ENCODE measurements at regions not wholly inside any gene's neighbourhood (a gene's known extent, or its start where the extent isn't known, plus 50 kb on each side); places are given as distances from the start of the nearest gene placed in this dataset.
A peak's percentile ranks its signal among the peaks of the same experiment; 100 is the strongest.
"Not testable (repeated sequence)": the region's sequence is repeated elsewhere in the genome, so short reads cannot be mapped to it uniquely, and the experiment has no call there.

DNA sequence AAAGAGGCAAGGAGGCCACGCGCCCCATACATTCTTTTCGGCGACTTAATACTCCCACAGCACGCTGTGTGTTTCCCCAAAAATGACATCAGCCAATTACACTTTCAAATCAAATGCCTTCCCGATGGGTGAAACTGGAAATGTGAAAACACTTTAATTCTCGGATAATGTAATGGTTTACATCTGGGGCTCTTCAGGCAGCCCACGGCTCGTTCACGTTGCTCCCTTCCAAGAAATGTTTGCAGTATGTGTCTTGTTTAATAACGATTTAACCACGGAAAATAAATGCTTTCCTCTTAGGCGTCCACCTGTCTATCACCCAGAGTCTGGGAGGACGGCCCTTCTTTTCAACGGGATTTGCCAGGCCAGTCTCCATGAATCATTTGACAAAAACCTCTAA is 272.5 kb downstream of the SHOX start:
- Mint-ChIP-seq H3K4me3 (no peak overlapping the region), H3K9me3 (peaks cover under 1 to 23% (median 10%) of the 10 kb centered on the region in 5 donors), H3K4me1 (no peaks in the 10 kb centered on the region), H3K36me3 (no peaks in the 10 kb centered on the region), H3K27me3 (no peaks in the 10 kb centered on the region), H3K27ac (no peak overlapping the region)
- no peaks in the 10 kb centered on the region for H3K9me3 ChIP-seq (ENCODE audit: low read length)
- no peaks in the 10 kb centered on the region for H3K27me3 ChIP-seq (ENCODE audit: insufficient read depth, low read length, poor library complexity, severe bottlenecking)
- H3K27ac ChIP-seq (ENCODE audit: low read depth, low read length): no peak overlapping the region
- ChIA-PET POLR2A (no interaction called here), CTCF (no interaction called here)
- H3K36me3 ChIP-seq (ENCODE audit: insufficient read depth, low read length): no peaks in the 10 kb centered on the region
- H3K4me1 ChIP-seq (ENCODE audit: insufficient read depth, low read length): no peaks in the 10 kb centered on the region
- H3K4me3 ChIP-seq (ENCODE audit: low read length): no peak overlapping the region
- DNase-seq: no peak

DNA sequence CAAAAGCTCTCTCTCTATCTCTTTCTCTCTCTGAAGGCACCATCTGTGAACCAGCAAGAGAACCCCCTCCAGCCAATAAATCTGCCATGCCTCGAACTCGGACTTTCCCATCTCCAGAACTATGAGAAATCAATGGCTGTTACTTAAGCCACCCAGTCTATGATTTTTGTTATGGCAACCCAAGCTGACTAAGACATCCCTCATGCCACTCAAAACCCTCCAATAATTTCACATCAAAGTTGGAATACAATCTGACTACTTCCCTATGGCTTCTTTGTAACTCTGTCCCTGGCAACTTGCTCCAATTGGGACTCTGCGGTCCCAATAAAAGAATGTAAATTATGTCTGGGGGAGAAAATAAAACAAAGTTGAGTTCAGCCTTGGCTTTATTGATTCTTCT is 265.7 kb downstream of the SHOX start:
- H3K4me1 ChIP-seq (ENCODE audit: insufficient read depth, low read length): no peaks in the 10 kb centered on the region
- ChIA-PET CTCF (no interaction called here), POLR2A (no interaction called here)
- no peaks in the 10 kb centered on the region for H3K36me3 Mint-ChIP-seq
- no peak for DNase-seq
- peaks cover 10 to 35% (median 24%) of the 10 kb centered on the region in 5 donors for H3K9me3 Mint-ChIP-seq
- no peaks in the 10 kb centered on the region for H3K4me1 Mint-ChIP-seq
- H3K4me3 Mint-ChIP-seq: no peak overlapping the region
- H3K27ac Mint-ChIP-seq: no peak overlapping the region
- H3K4me3 ChIP-seq (ENCODE audit: low read length): no peak overlapping the region
- no peaks in the 10 kb centered on the region for H3K9me3 ChIP-seq (ENCODE audit: low read length)
- no peak overlapping the region for H3K27ac ChIP-seq (ENCODE audit: low read depth, low read length)
- H3K27me3 ChIP-seq (ENCODE audit: insufficient read depth, low read length, poor library complexity, severe bottlenecking): no peaks in the 10 kb centered on the region
- no peaks in the 10 kb centered on the region for H3K36me3 ChIP-seq (ENCODE audit: insufficient read depth, low read length)
- H3K27me3 Mint-ChIP-seq: no peaks in the 10 kb centered on the region

- no peaks in the 10 kb centered on the region for H3K36me3 Mint-ChIP-seq
- H3K27ac ChIP-seq (ENCODE audit: low read depth, low read length): no peak overlapping the region
- ChIA-PET POLR2A (no interaction called here), CTCF (no interaction called here)
- peaks cover 20 to 35% (median 23%) of the 10 kb centered on the region in 5 donors for H3K9me3 Mint-ChIP-seq
- no peak overlapping the region for H3K4me3 Mint-ChIP-seq
- peaks cover 5% of the 10 kb centered on the region for H3K9me3 ChIP-seq (ENCODE audit: low read length)
- DNase-seq: no peak
- H3K27me3 Mint-ChIP-seq: peaks cover 0 to 2% of the 10 kb centered on the region in 2 donors
- no peak overlapping the region for H3K4me3 ChIP-seq (ENCODE audit: low read length)
- peak overlapping the region in 1 of 8 donors; percentile 55 for H3K27ac Mint-ChIP-seq
- no peaks in the 10 kb centered on the region for H3K4me1 ChIP-seq (ENCODE audit: insufficient read depth, low read length)
- no peaks in the 10 kb centered on the region for H3K36me3 ChIP-seq (ENCODE audit: insufficient read depth, low read length)
- no peaks in the 10 kb centered on the region for H3K27me3 ChIP-seq (ENCODE audit: insufficient read depth, low read length, poor library complexity, severe bottlenecking)
- H3K4me1 Mint-ChIP-seq: no peaks in the 10 kb centered on the region
Measured at GRCh38 chrX:889966-890651, 259.5 kb downstream of the SHOX start.

GRCh38 chrX:887724-888123 is 257.1 kb downstream of the SHOX start:
- H3K4me3 ChIP-seq (ENCODE audit: low read length); H3K27me3 Mint-ChIP-seq; H3K36me3 ChIP-seq (ENCODE audit: insufficient read depth, low read length); H3K27ac ChIP-seq (ENCODE audit: low read depth, low read length); H3K4me1 ChIP-seq (ENCODE audit: insufficient read depth, low read length); H3K9me3 ChIP-seq (ENCODE audit: low read length); H3K27me3 ChIP-seq (ENCODE audit: insufficient read depth, low read length, poor library complexity, severe bottlenecking); DNase-seq; H3K4me1 Mint-ChIP-seq; H3K27ac Mint-ChIP-seq; CTCF ChIA-PET; POLR2A ChIA-PET; H3K36me3 Mint-ChIP-seq; H3K4me3 Mint-ChIP-seq: not testable (repeated sequence)
- H3K9me3 Mint-ChIP-seq: peaks cover 18 to 31% (median 24%) of the 10 kb centered on the region in 5 donors

- H3K4me3 ChIP-seq (ENCODE audit: low read length): no peak overlapping the region
Measured at GRCh38 chrX:883588-883987, 253.0 kb downstream of the SHOX start.

DNA sequence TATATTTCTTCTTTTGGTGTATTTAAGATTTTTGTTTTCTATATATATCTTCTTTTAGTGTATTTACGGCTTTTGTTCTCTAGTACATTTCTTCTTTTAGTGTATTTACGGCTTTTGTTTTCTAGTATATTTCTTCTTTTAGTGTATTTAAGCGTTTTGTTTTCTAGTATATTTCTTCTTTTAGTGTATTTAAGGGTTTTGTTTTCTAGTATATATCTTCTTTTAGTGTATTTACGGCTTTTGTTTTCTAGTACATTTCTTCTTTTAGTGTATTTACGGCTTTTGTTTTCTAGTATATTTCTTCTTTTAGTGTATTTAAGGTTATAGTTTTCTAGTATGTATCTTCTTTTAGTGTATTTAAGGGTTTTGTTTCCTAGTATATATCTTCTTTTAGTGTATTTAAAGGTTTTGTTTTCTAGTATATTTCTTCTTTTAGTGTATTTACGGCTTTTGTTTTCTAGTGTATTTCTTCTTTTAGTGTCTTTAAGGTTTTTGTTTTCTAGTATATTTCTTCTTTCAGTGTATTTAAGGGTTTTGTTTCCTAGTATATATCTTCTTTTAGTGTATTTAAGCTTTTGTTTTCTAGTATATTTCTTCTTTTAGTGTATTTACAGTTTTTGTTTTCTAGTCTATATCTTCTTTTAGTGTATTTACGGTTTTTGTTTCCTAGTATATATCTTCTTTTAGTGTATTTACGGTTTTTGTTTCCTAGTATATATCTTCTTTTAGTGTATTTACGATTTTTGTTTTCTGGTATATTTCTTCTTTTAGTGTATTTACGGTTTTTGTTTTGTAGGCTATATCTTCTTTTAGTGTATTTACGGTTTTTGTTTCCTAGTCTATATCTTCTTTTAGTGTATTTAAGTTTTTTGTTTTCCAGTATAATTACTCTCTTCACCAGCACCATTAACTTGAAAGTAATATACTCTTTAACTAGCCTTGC is 249.4 kb downstream of the SHOX start:
- POLR2A ChIA-PET, CTCF ChIA-PET: not testable (repeated sequence)
- peaks cover 3 to 19% (median 7%) of the 10 kb centered on the region in 5 donors for H3K9me3 Mint-ChIP-seq

More at GRCh38 chrX:883588-883987, 253.0 kb downstream of the SHOX start:
- no peak for DNase-seq
- Histone ChIP-seq H3K27me3 (ENCODE audit: insufficient read depth, low read length, poor library complexity, severe bottlenecking) (no peaks in the 10 kb centered on the region), H3K36me3 (ENCODE audit: insufficient read depth, low read length) (no peaks in the 10 kb centered on the region), H3K4me1 (ENCODE audit: insufficient read depth, low read length) (no peaks in the 10 kb centered on the region), H3K9me3 (ENCODE audit: low read length) (no peaks in the 10 kb centered on the region), H3K27ac (ENCODE audit: low read depth, low read length) (no peak overlapping the region)
- H3K9me3 Mint-ChIP-seq: peaks cover 0 to 26% (median 10%) of the 10 kb centered on the region in 5 donors
- H3K27me3 Mint-ChIP-seq: peaks cover 0 to 6% of the 10 kb centered on the region in 2 donors
- POLR2A ChIA-PET: no interaction called here
- no peak overlapping the region for H3K4me3 Mint-ChIP-seq
- no peak overlapping the region for H3K27ac Mint-ChIP-seq
- CTCF ChIA-PET: no interaction called here
- peaks cover 0 to 3% (median 0%) of the 10 kb centered on the region in 3 donors for H3K36me3 Mint-ChIP-seq
- H3K4me1 Mint-ChIP-seq: no peaks in the 10 kb centered on the region

DNA sequence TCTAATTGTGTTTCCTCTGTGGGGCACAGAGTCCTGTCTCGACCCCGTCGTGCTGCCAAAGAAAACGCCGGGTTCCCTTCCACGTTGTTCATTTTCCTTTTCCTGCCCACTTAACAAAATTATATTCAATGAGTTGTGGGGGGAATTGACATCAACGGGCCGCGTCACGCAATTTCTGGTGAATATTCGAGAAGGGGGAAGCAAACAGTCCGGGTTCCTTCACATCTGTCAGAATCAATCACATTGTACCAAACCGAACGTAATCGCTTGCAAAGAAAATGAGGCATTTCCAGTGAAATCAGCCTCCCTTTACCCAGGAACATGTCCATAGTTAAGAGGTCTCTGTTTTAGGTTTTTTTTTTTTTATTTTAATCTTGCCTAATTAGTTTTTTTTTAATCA is 243.5 kb downstream of the SHOX start:
- ChIA-PET CTCF (no interaction called here), POLR2A (no interaction called here)
- peaks cover 0 to 2% of the 10 kb centered on the region in 2 donors for H3K27me3 Mint-ChIP-seq
- H3K27me3 ChIP-seq (ENCODE audit: insufficient read depth, low read length, poor library complexity, severe bottlenecking): no peaks in the 10 kb centered on the region
- no peak for DNase-seq
- H3K9me3 ChIP-seq (ENCODE audit: low read length): no peaks in the 10 kb centered on the region
- H3K4me1 ChIP-seq (ENCODE audit: insufficient read depth, low read length): no peaks in the 10 kb centered on the region
- peaks cover 2 to 12% (median 5%) of the 10 kb centered on the region in 5 donors for H3K9me3 Mint-ChIP-seq
- no peaks in the 10 kb centered on the region for H3K4me1 Mint-ChIP-seq
- H3K27ac ChIP-seq (ENCODE audit: low read depth, low read length): no peak overlapping the region
- H3K27ac Mint-ChIP-seq: no peak overlapping the region
- no peaks in the 10 kb centered on the region for H3K36me3 Mint-ChIP-seq
- H3K4me3 ChIP-seq (ENCODE audit: low read length): no peak overlapping the region
- H3K36me3 ChIP-seq (ENCODE audit: insufficient read depth, low read length): no peaks in the 10 kb centered on the region
- no peak overlapping the region for H3K4me3 Mint-ChIP-seq

More for the DNA sequence above, 249.4 kb downstream of the SHOX start:
- H3K4me1 ChIP-seq (ENCODE audit: insufficient read depth, low read length); H3K4me3 Mint-ChIP-seq; H3K27me3 ChIP-seq (ENCODE audit: insufficient read depth, low read length, poor library complexity, severe bottlenecking); H3K27ac Mint-ChIP-seq; DNase-seq; H3K4me3 ChIP-seq (ENCODE audit: low read length); H3K36me3 Mint-ChIP-seq; H3K9me3 ChIP-seq (ENCODE audit: low read length); H3K36me3 ChIP-seq (ENCODE audit: insufficient read depth, low read length); H3K4me1 Mint-ChIP-seq; H3K27ac ChIP-seq (ENCODE audit: low read depth, low read length); H3K27me3 Mint-ChIP-seq: not testable (repeated sequence)

GRCh38 chrX:873016-873415 is 242.4 kb downstream of the SHOX start:
- Mint-ChIP-seq H3K9me3 (peaks cover 2 to 12% (median 5%) of the 10 kb centered on the region in 5 donors), H3K27ac (no peak overlapping the region), H3K4me1 (no peaks in the 10 kb centered on the region), H3K4me3 (no peak overlapping the region), H3K27me3 (peaks cover 0 to 4% of the 10 kb centered on the region in 2 donors), H3K36me3 (no peaks in the 10 kb centered on the region)
- no peaks in the 10 kb centered on the region for H3K27me3 ChIP-seq (ENCODE audit: insufficient read depth, low read length, poor library complexity, severe bottlenecking)
- H3K4me1 ChIP-seq (ENCODE audit: insufficient read depth, low read length): no peaks in the 10 kb centered on the region
- no peak overlapping the region for H3K27ac ChIP-seq (ENCODE audit: low read depth, low read length)
- POLR2A ChIA-PET: no interaction called here
- H3K9me3 ChIP-seq (ENCODE audit: low read length): no peaks in the 10 kb centered on the region
- H3K4me3 ChIP-seq (ENCODE audit: low read length): no peak overlapping the region
- H3K36me3 ChIP-seq (ENCODE audit: insufficient read depth, low read length): no peaks in the 10 kb centered on the region
- DNase-seq: no peak
- CTCF ChIA-PET: no interaction called here
